ENCODE measurements at regions not wholly inside any gene's neighbourhood (a gene's known extent, or its start where the extent isn't known, plus 50 kb on each side); places are given as distances from the start of the nearest gene placed in this dataset.

DNA sequence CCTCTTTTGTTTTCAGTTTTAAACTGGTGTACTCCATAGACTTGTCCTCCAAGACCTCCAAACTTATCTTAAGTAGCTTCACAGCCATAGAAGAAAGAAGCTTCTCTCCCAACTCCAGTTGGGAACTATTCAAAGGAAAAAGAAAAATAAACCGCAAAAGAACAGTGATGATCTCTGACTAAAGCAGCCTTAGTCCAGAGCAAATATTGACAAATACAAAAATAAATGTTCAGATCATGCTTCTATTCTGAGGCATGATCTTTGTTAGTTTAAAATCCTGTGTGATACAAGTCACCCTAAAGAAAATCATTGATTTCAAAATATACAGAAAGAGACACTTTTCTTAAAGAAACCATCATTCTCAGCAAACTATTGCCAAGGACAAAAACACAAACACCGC is 373.0 kb upstream of the SMIM30 start:
- TF ChIP-seq CTCF (conservative IDR thresholded peaks at IDR 0.05; ENCODE audit: low read depth, low read length) (no peak), MAFK (IDR thresholded peaks at IDR 0.05; ENCODE audit: low read depth, low read length) (no peak), POLR2A (IDR thresholded peaks at IDR 0.05; ENCODE audit: low read depth, low read length) (no peak), CEBPB (IDR thresholded peaks at IDR 0.05; ENCODE audit: low read depth, low read length) (no peak)

Measured in IMR-90 (cell line).